Testis (tissue), 2 donors: ENCODE measurements at regions not wholly inside any gene's neighbourhood (a gene's known extent, or its start where the extent isn't known, plus 50 kb on each side); places are given as distances from the start of the nearest gene placed in this dataset.

Experiments used
- POLR2A ChIP-seq: fragments of 450-650 bp; IDR thresholded peaks from one replicate; pipeline ENCODE4 v1.6.1; 2017; ENCODE audit warnings: antibody characterized with exemption, mild to moderate bottlenecking, moderate library complexity
- TF ChIP-seq, protein P1 (sequence below), 3 experiments: fragments of 450-650 bp in 2 of 3; fragments of 200-600 bp in 1 of 3; sonication (generic) in 1 of 3; IDR thresholded peaks; one replicate each; pipeline ENCODE4 v1.5.1; 2016 to 2019; ENCODE audit warnings: antibody characterized with exemption in 3 of 3, mild to moderate bottlenecking in 2 of 3, moderate library complexity in 1 of 3

DNA sequence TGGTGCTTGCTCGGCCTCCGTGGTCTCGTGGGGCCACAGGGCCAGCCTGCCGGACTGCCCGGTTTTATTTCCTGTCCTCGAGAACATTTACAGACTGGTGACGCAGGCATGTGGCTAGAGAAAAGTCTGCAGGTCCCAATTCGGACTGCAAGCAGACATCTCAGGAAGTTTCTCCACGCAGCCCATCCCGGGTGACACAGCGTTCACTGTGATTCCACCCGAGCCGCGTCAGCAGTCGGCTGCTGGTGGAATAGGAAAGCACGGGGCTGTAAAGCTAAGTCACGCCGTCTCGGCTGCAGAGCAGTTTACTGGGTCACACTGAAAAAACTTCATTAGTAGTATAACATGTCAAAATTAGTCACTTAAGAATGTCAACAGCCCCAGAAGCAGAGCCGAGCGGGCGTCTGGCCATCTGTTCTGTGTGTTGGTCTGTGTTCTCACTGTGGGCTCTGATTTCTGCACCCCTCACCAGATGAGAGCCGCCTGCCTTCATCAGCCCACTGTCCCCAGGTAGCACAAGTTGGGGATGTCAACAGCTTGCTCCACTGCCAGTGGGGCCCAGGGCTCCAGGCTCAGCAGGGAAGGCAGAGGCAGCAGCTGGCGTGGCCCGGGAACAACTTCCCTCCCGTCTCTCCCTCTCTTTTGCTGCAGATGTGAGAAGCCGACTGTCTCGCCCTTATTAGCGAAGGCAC, 363.7 kb downstream of the IRX2 start:
- TF ChIP-seq, protein P1, sequence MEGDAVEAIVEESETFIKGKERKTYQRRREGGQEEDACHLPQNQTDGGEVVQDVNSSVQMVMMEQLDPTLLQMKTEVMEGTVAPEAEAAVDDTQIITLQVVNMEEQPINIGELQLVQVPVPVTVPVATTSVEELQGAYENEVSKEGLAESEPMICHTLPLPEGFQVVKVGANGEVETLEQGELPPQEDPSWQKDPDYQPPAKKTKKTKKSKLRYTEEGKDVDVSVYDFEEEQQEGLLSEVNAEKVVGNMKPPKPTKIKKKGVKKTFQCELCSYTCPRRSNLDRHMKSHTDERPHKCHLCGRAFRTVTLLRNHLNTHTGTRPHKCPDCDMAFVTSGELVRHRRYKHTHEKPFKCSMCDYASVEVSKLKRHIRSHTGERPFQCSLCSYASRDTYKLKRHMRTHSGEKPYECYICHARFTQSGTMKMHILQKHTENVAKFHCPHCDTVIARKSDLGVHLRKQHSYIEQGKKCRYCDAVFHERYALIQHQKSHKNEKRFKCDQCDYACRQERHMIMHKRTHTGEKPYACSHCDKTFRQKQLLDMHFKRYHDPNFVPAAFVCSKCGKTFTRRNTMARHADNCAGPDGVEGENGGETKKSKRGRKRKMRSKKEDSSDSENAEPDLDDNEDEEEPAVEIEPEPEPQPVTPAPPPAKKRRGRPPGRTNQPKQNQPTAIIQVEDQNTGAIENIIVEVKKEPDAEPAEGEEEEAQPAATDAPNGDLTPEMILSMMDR (IDR thresholded peaks at IDR 0.05) = no peak
- TF ChIP-seq POLR2A = no peak
